Fibroblast of peridontal ligament (primary cell): ENCODE measurements at regions not wholly inside any gene's neighbourhood (a gene's known extent, or its start where the extent isn't known, plus 50 kb on each side); places are given as distances from the start of the nearest gene placed in this dataset.
A peak's percentile ranks its signal among the peaks of the same experiment; 100 is the strongest.

Experiments
- DNase-seq: peaks from one replicate; pipeline ENCODE4 v3.0.0-alpha.2; 2010; ENCODE audit errors: extremely low read depth

DNA sequence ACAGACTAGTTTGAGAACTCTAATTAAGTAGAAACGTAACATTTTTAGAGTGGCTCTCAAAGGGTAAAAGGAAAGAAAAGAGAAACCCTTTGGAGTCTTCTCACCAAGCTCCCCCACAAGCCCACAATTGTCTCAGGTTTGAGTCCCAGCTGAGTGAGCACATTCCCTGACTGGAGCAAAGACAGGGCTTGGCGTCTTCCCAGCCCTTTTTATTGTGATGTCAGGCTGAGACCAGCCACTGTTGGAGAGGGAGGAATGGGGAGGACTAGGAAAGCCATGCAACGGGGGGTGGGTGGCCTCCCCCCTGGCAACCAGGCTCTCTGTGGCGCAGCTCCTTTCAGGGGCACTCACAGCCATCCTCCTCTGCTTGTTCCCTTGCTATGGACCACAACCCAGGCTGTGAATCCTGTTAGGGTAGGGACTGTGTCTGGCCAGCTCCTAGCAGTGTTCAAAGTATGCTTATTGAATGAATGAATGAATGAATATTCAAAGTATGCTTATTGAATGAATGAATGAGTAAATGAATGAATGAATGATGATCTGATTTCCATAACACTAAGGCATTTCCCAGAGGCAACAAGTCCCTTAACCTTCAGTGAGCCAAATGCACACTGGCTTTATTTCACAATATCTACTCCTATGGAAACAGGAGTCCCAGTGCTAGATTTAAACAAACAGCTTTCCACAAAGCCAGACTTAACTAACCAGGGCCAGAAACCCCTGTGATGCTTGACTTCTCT lies 413.3 kb downstream of the MID1IP1 start:
- DNase-seq = no peak

DNA sequence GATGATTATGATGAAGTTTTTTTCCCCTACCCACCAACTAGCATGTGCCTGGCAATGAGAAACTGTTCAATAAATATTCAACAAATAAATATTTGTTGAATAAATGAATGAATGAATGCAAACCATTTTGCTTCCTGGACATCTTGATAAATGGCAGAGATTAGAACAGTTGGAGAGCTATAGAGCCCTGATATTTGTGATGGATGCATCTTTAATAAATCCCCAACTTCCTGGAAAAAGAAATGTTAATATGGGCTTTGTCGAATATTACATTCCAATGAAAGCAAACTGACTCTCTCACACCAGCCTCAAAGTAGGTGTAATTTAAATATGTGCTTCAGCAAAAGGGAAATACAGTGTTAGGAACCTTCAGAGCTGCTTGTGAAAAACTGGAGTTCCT lies 419.7 kb downstream of the MID1IP1 start:
- DNase-seq = no peak

DNA sequence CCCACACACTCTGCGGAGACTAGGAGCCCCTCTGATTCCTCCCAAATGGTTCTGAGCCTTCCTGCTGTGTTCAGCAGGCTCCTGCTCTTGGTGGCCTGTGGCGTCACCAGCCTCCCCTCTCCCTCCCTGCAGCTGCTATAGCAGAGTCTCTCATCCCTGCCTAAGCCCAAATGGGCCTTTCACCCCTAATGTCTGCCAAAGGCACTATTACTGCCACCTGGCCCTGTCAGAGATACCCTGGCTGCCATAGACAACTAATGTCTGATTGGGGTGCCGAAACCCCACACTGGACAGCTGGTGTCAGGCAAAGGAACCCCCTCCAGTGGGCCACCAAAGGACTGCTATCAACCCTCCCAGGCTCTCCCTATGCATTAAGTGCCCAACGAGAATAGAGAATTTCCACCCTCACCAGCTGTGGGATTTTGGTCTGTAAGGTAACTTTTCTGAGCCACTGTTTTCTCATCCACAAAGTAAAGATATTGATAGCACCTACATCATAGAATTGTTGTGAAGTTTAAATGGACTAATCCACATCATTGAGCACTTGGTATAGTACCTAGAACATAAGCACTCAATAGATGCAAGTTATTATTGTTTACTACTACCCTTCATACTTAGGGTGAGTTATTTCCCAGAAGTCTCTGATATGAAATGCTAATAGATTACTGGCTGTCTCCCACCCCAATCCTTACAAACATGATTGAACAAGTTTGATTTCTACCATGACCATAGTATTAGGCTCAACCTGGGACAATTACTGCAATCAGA lies 421.3 kb downstream of the MID1IP1 start:
- DNase-seq = no peak

DNA sequence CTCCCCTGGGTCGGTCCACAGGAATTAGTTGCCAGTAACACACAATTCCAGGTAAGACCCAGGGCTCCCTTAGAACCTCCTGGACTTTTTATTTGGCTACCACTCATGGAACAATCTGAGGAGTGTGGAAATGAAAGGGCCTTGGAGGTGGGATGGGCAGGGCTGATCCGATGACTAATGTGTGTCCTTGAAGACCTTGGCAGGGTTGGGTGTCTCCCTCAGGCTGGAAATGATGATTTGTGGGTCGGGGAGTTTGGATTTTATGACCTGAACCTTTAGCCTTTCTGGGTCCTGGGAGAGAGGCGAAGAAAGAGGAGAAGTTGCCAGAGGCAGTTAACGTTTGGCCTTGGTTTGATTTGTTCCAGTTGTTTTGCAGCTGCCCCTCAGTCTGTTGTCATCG lies 425.0 kb downstream of the MID1IP1 start:
- no peak for DNase-seq

- DNase-seq = no peak
These were observed 426.1 kb downstream of the MID1IP1 start for GRCh38 chrX:39227371-39227770.

GRCh38 chrX:39238006-39238405 lies 436.7 kb downstream of the MID1IP1 start:
- DNase-seq = no peak

GRCh38 chrX:39242187-39242586 lies 440.9 kb downstream of the MID1IP1 start:
- DNase-seq = peak; percentile 2

- DNase-seq = no peak
These were observed 442.9 kb downstream of the MID1IP1 start for GRCh38 chrX:39244147-39244546.

GRCh38 chrX:39245024-39245423 lies 443.8 kb downstream of the MID1IP1 start:
- DNase-seq = no peak

- DNase-seq = no peak
These were observed 446.3 kb downstream of the MID1IP1 start for GRCh38 chrX:39247536-39247935.

GRCh38 chrX:39248330-39248729 lies 447.1 kb downstream of the MID1IP1 start:
- no peak for DNase-seq

DNA sequence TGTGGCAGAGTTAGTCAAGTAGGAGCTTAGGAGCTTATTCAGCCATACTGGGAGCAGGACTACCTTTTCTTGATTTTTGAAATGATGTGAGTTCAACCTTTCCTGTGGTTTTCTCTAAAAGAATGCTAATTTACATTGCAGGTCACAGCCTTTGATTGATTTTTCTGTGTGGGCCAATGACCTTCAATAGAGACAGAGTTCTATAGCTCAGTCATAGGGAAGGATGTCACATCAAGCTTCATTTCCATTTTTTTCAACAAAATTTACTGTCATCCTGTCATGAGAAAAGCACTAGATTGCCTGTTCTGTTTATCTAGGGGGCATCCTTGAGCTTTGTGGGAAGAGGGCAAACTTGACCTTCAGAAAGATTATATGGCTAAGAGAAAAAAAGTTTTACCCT lies 448.7 kb downstream of the MID1IP1 start:
- DNase-seq = no peak

- DNase-seq = no peak
These were observed 450.7 kb downstream of the MID1IP1 start for GRCh38 chrX:39251995-39252394.

- no peak for DNase-seq
These were observed 452.3 kb downstream of the MID1IP1 start for GRCh38 chrX:39253551-39253950.

DNA sequence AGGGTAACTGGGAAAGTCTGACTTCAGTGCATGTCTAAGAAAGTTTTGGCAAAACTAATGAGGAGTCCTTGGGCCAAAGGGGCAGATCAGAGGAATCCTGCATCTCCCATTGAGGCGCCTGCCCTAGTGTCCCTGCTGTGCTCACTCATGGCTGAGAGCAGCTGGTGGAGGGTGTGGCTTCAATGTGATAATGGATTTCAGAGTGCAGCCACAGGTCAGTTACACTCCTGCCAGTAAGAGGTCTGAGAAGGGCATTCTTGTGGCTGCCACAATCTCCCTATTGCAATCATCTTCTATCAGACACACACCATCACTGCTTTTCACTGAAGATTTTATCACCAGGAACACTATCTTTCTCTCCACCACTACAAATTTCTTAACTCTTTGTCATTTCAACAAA lies 457.1 kb downstream of the MID1IP1 start:
- DNase-seq = no peak

- peak; percentile 1 for DNase-seq
These were observed 459.7 kb downstream of the MID1IP1 start for GRCh38 chrX:39260965-39261364.

GRCh38 chrX:39261446-39262147 lies 460.3 kb downstream of the MID1IP1 start:
- DNase-seq = peak; percentile 3

DNA sequence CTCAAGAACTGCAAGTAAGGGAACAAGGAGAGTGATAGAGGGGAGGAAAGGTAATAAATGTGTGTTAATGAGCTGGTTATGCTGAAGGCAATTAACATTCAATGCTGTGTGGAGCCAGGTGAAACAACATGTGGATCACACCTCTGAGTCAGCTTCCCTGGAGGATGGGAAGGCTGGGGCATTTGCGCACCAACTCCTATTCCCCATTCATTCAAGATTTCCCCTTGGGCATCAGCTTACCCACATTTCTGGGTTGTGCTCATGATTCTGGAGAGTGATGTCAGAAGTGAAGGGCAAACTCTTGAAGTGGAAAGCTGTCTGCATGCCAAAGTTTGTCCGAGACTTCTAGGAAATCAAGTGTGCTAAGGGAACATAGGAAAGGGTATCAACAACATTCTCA lies 461.4 kb downstream of the MID1IP1 start:
- DNase-seq = no peak

DNA sequence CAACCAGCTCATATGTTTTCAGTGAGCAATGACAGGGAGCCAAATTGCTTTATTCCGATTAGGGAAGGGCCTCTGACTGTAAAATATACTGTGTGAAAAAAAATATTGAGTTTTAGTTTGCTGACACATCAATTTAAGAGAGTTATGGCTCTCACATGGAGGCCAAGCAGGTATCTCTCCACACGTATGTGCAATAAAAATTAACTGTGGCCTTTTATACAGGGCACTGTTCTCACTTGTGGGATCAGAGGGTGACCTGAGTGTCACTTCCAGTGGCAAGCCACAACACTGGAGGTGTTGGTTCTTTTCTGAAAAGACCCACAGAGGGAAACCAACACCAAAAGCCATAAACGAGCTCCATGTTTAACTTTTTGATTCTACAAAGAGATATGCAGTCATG lies 462.8 kb downstream of the MID1IP1 start:
- DNase-seq = no peak

DNA sequence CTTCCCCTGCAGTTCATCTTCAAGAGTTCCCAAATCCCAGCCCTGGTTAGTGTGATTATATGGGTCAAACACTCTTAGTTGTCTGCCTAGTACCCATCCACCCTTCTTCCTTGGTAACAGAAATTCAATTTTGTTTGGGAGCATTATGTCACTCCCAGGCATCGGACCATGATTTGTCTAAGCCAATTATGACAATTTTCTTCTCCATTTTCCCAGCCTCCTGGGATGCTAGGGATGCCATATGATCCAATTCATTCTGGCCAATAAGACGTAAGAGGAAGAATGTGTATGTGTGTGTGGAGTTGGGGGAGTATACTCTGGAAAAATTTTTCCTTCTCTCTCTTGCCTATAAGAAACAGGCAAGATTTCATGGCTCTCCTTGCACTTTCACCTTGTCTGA lies 465.9 kb downstream of the MID1IP1 start:
- no peak for DNase-seq

DNA sequence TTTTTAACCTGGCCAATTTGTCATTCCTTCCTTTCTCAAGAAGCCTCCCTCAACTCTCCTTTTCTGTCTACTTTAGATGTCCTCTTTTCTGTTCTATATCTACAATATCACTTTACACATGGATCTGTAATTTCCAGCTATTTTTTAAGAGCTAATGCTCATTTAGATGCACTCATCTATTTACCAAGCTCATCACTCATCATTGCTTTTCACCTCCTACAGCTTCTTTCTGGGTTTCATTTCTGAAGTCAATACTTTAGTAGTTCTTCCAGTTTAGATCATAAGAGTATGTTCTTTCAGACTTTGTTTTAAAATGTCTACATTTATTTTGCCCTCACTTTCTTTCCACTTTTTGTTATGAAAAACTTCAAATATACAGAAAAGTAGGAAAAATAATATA lies 466.9 kb downstream of the MID1IP1 start:
- no peak for DNase-seq

DNA sequence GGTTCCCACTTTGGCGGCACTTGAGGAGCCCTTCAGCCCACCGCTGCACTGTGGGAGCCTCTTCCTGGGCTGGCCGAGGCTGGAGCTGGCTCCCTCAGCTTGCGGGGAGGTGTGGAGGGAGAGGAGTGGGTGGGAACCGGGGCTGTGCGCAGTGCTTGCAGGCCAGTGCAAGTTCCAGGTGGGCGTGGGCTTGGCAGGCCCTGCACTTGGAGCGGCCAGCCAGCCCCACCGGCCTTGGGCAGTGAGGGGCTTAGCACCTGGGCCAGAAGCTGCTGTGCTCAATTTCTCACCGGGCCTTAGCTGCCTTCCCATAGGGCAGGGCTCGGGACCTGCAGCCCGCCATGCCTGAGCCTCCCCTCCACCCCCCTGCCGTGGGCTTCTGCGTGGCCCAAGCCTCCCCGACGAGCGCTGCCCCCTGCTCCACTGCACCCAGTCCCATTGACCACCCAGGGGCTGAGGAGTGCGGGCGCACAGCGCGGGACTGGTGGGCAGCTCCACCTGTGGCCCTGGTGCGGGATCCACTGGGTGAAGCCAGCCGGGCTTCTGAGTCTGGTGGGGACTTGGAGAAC lies 474.3 kb downstream of the MID1IP1 start:
- no peak for DNase-seq
